Activated CD4-positive, alpha-beta memory T cell treated with anti-CD3 and anti-CD28 coated beads for 36 hours (primary cell): ENCODE measurements at regions not wholly inside any gene's neighbourhood (a gene's known extent, or its start where the extent isn't known, plus 50 kb on each side); places are given as distances from the start of the nearest gene placed in this dataset.

Experiments
- CTCF ChIA-PET: fragments of 350-600 bp; sonication (Branson Sonifier 250); formaldehyde crosslinking; loops from one replicate; lab custom pipeline; 2021; ENCODE audit warnings: antibody characterized with exemption, inconsistent platforms; lab: Charles Lee
- POLR2A ChIA-PET: fragments of 350-600 bp; sonication (Branson Sonifier 250); formaldehyde crosslinking; loops from one replicate; lab custom pipeline; 2021; ENCODE audit warnings: antibody characterized with exemption; lab: Charles Lee
- DNase-seq: peaks from one replicate; pipeline ENCODE4 v3.0.0-alpha.2; 2020
- H3K27ac Mint-ChIP-seq: one replicate; pipeline ENCODE4 v1.8.0; 2021; ENCODE audit warnings: mixed read lengths
- H3K27me3 Mint-ChIP-seq: one replicate; pipeline ENCODE4 v1.8.0; 2021; ENCODE audit warnings: mixed read lengths
- H3K36me3 Mint-ChIP-seq: one replicate; pipeline ENCODE4 v1.8.0; 2021; ENCODE audit warnings: mixed read lengths
- H3K4me1 Mint-ChIP-seq: one replicate; pipeline ENCODE4 v1.8.0; 2021; ENCODE audit warnings: low read depth, mixed read lengths
- H3K4me3 Mint-ChIP-seq: one replicate; pipeline ENCODE4 v1.8.0; 2021; ENCODE audit warnings: mild to moderate bottlenecking, mixed read lengths
- H3K9me3 Mint-ChIP-seq: one replicate; pipeline ENCODE4 v1.8.0; 2021; ENCODE audit warnings: mixed read lengths
- intact Hi-C: fragments of 100-400 bp; cut with micrococcal nuclease; formaldehyde crosslinking; loops from one replicate; pipeline ENCODE4 v1.15.1; 2023

- H3K27ac Mint-ChIP-seq: no peak overlapping the region
- no peak overlapping the region for H3K4me3 Mint-ChIP-seq
- H3K9me3 Mint-ChIP-seq: no peaks in the 10 kb centered on the region
- H3K27me3 Mint-ChIP-seq: peaks cover 1% of the 10 kb centered on the region
- H3K4me1 Mint-ChIP-seq: no peaks in the 10 kb centered on the region
- CTCF ChIA-PET: no interaction called here
- no peak for DNase-seq
- POLR2A ChIA-PET: no interaction called here
- intact Hi-C loops: no loop called here
- no peaks in the 10 kb centered on the region for H3K36me3 Mint-ChIP-seq
These were observed 87.4 kb upstream of the SLC14A2 start for GRCh38 chr18:45527891-45528290.

- H3K27me3 Mint-ChIP-seq: peaks cover 1% of the 10 kb centered on the region
- intact Hi-C loops: no loop called here
These were observed 86.5 kb upstream of the SLC14A2 start for GRCh38 chr18:45528712-45529336.

GRCh38 chr18:45538444-45538843, 76.8 kb upstream of the SLC14A2 start:
- no peaks in the 10 kb centered on the region for H3K36me3 Mint-ChIP-seq
- peaks cover 17% of the 10 kb centered on the region for H3K27me3 Mint-ChIP-seq
- no peak overlapping the region for H3K4me3 Mint-ChIP-seq
- no peaks in the 10 kb centered on the region for H3K4me1 Mint-ChIP-seq
- DNase-seq: no peak
- no peak overlapping the region for H3K27ac Mint-ChIP-seq
- CTCF ChIA-PET: interaction anchor here (0.6 kb wide), 1 partner anchor 895 kb away, joined by 4 read pairs; no protein-coding TSS in a partner anchor
- intact Hi-C loops: no loop called here
- H3K9me3 Mint-ChIP-seq: peaks cover 3% of the 10 kb centered on the region
- POLR2A ChIA-PET: no interaction called here

More at GRCh38 chr18:45528712-45529336, 86.5 kb upstream of the SLC14A2 start:
- POLR2A ChIA-PET: no interaction called here
- CTCF ChIA-PET: no interaction called here
- no peak for DNase-seq
- Mint-ChIP-seq H3K27ac (no peak overlapping the region), H3K36me3 (no peaks in the 10 kb centered on the region), H3K4me3 (no peak overlapping the region), H3K4me1 (no peaks in the 10 kb centered on the region), H3K9me3 (no peaks in the 10 kb centered on the region)

- H3K9me3 Mint-ChIP-seq: peaks cover 3% of the 10 kb centered on the region
- CTCF ChIA-PET: no interaction called here
- H3K27me3 Mint-ChIP-seq: peaks cover 16% of the 10 kb centered on the region
- DNase-seq: no peak
- H3K27ac Mint-ChIP-seq: no peak overlapping the region
- H3K4me1 Mint-ChIP-seq: no peaks in the 10 kb centered on the region
- intact Hi-C loops: no loop called here
- POLR2A ChIA-PET: no interaction called here
- H3K36me3 Mint-ChIP-seq: no peaks in the 10 kb centered on the region
- no peak overlapping the region for H3K4me3 Mint-ChIP-seq
These were observed 75.8 kb upstream of the SLC14A2 start for GRCh38 chr18:45539491-45539891.

- no peak for DNase-seq
- no peak overlapping the region for H3K27ac Mint-ChIP-seq
- intact Hi-C loops: no loop called here
- POLR2A ChIA-PET: no interaction called here
- H3K36me3 Mint-ChIP-seq: no peaks in the 10 kb centered on the region
- peaks cover 3% of the 10 kb centered on the region for H3K9me3 Mint-ChIP-seq
- peaks cover 14% of the 10 kb centered on the region for H3K27me3 Mint-ChIP-seq
- H3K4me3 Mint-ChIP-seq: no peak overlapping the region
- no peaks in the 10 kb centered on the region for H3K4me1 Mint-ChIP-seq
- CTCF ChIA-PET: interaction anchor here (0.6 kb wide), 1 partner anchor 915 kb away, joined by 3 read pairs; no protein-coding TSS in a partner anchor
These were observed 75.2 kb upstream of the SLC14A2 start for GRCh38 chr18:45540125-45540524.

GRCh38 chr18:45541421-45541820, 73.9 kb upstream of the SLC14A2 start:
- H3K4me1 Mint-ChIP-seq: no peaks in the 10 kb centered on the region
- H3K9me3 Mint-ChIP-seq: peaks cover 3% of the 10 kb centered on the region
- intact Hi-C loops: no loop called here
- H3K36me3 Mint-ChIP-seq: no peaks in the 10 kb centered on the region
- ChIA-PET CTCF (no interaction called here), POLR2A (no interaction called here)
- H3K27me3 Mint-ChIP-seq: peaks cover 3% of the 10 kb centered on the region
- no peak overlapping the region for H3K4me3 Mint-ChIP-seq
- no peak for DNase-seq
- no peak overlapping the region for H3K27ac Mint-ChIP-seq

GRCh38 chr18:45542043-45542442, 73.2 kb upstream of the SLC14A2 start:
- Mint-ChIP-seq H3K27ac (no peak overlapping the region), H3K9me3 (peaks cover 3% of the 10 kb centered on the region), H3K4me3 (no peak overlapping the region), H3K27me3 (peaks cover 2% of the 10 kb centered on the region), H3K36me3 (no peaks in the 10 kb centered on the region), H3K4me1 (no peaks in the 10 kb centered on the region)
- intact Hi-C loops: no loop called here
- CTCF ChIA-PET: no interaction called here
- POLR2A ChIA-PET: no interaction called here
- DNase-seq: no peak

GRCh38 chr18:45547910-45548309, 67.4 kb upstream of the SLC14A2 start:
- Mint-ChIP-seq H3K27ac (no peak overlapping the region), H3K27me3 (peaks cover 13% of the 10 kb centered on the region), H3K4me1 (no peaks in the 10 kb centered on the region), H3K36me3 (no peaks in the 10 kb centered on the region), H3K4me3 (no peak overlapping the region), H3K9me3 (no peaks in the 10 kb centered on the region)
- intact Hi-C loops: no loop called here
- DNase-seq: no peak
- CTCF ChIA-PET: no interaction called here
- POLR2A ChIA-PET: no interaction called here

GRCh38 chr18:45548614-45549013, 66.7 kb upstream of the SLC14A2 start:
- Mint-ChIP-seq H3K27ac (no peak overlapping the region), H3K4me1 (no peaks in the 10 kb centered on the region), H3K27me3 (peaks cover 14% of the 10 kb centered on the region), H3K9me3 (no peaks in the 10 kb centered on the region), H3K36me3 (no peaks in the 10 kb centered on the region), H3K4me3 (no peak overlapping the region)
- CTCF ChIA-PET: no interaction called here
- intact Hi-C loops: no loop called here
- DNase-seq: no peak
- POLR2A ChIA-PET: no interaction called here

- CTCF ChIA-PET: no interaction called here
- no peak for DNase-seq
- no peak overlapping the region for H3K4me3 Mint-ChIP-seq
- no peaks in the 10 kb centered on the region for H3K4me1 Mint-ChIP-seq
- no peaks in the 10 kb centered on the region for H3K36me3 Mint-ChIP-seq
- H3K27me3 Mint-ChIP-seq: peaks cover 13% of the 10 kb centered on the region
- no peaks in the 10 kb centered on the region for H3K9me3 Mint-ChIP-seq
- H3K27ac Mint-ChIP-seq: no peak overlapping the region
- intact Hi-C loops: no loop called here
- POLR2A ChIA-PET: no interaction called here
These were observed 66.0 kb upstream of the SLC14A2 start for GRCh38 chr18:45549290-45549689.

GRCh38 chr18:45551142-45551815, 64.0 kb upstream of the SLC14A2 start:
- H3K36me3 Mint-ChIP-seq: no peaks in the 10 kb centered on the region
- peaks cover 13% of the 10 kb centered on the region for H3K27me3 Mint-ChIP-seq
- no peak overlapping the region for H3K27ac Mint-ChIP-seq
- ChIA-PET CTCF (no interaction called here), POLR2A (no interaction called here)
- no peaks in the 10 kb centered on the region for H3K4me1 Mint-ChIP-seq
- H3K9me3 Mint-ChIP-seq: no peaks in the 10 kb centered on the region
- intact Hi-C loops: no loop called here
- no peak for DNase-seq
- no peak overlapping the region for H3K4me3 Mint-ChIP-seq

- Mint-ChIP-seq H3K4me3 (no peak overlapping the region), H3K27ac (no peak overlapping the region), H3K9me3 (no peaks in the 10 kb centered on the region), H3K36me3 (no peaks in the 10 kb centered on the region), H3K27me3 (peaks cover 10% of the 10 kb centered on the region), H3K4me1 (no peaks in the 10 kb centered on the region)
- ChIA-PET CTCF (no interaction called here), POLR2A (no interaction called here)
- intact Hi-C loops: no loop called here
- DNase-seq: no peak
These were observed 61.4 kb upstream of the SLC14A2 start for GRCh38 chr18:45553723-45554388.
